ACHN (cell line): ENCODE measurements at regions not wholly inside any gene's neighbourhood (a gene's known extent, or its start where the extent isn't known, plus 50 kb on each side); places are given as distances from the start of the nearest gene placed in this dataset.

Source experiments
- DNase-seq: peaks from one replicate; pipeline ENCODE4 v3.0.0-alpha.2; 2015
- in situ Hi-C: cut with HindIII; loops from 2 replicates; pipeline ENCODE4 v1.10.0; 2017; ENCODE audit warnings: low sequenced_read_pairs, low pct_ligation_motif_present, low pct_unique_long_range_greater_than_20kb

GRCh38 chr5:56612353-56612752, 203.0 kb upstream of the MAP3K1 start:
- in situ Hi-C loops, result no loop called here
- DNase-seq, result no peak

- in situ Hi-C loops, result no loop called here
- no peak for DNase-seq
Measured at GRCh38 chr5:56610093-56610698, 205.2 kb upstream of the MAP3K1 start.

DNA sequence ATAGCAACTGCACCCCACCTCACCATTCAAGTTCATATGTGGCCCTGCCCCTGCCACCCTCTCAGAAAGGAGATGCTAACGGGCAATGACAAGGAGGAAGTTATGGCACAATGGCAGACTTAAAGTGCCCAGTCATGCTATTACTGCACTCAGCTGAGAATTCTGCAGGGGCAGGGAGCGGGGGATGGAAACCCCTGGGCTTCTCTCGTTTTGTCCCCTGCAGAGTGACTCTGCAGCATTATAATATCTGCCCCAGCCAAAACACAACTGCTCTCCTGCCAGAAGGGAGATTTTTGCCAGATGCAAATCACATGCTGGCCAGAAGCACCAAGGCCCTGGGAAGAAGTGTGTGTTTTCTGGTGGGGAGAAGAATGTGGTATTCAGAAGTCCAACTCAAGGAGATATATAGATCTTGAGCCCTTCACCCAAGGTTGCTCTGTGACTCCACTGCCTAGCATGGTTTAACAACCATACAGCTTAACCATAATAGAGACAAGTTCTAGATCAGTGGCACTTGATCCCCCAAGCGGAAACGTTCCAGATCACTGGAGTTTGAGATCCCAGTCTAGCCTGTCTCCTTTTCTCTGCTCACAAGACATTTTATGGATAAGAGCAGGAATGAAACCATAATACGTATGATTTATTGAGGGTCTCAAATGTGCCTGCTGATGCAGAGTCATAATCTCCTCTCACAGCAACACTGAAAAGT, 207.0 kb upstream of the MAP3K1 start:
- no peak for DNase-seq
- in situ Hi-C loops, result no loop called here

DNA sequence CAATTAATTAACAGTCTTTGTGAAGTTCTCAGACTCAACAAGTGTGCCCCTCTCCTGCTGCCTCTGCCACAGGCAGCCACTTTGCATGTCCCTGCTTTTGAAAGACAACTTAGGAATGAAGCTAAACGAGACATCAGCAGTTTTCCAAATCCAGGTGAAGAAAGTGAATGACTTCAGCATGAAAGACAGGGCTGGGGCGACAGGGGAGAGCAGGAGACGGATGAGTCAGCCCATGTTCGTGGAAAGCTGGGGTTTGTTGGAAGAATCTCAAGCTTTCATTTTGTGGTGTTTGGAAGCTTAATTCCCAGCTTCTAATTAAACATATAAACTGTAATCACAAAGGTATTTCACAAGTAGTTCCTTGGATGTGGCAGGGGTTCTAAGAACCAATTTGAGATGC, 207.8 kb upstream of the MAP3K1 start:
- no peak for DNase-seq
- in situ Hi-C loops, result no loop called here

- in situ Hi-C loops, result no loop called here
- no peak for DNase-seq
Measured at GRCh38 chr5:56607074-56607473, 208.3 kb upstream of the MAP3K1 start.

- in situ Hi-C loops, result no loop called here
- no peak for DNase-seq
Measured at GRCh38 chr5:56606192-56606591, 209.2 kb upstream of the MAP3K1 start.

DNA sequence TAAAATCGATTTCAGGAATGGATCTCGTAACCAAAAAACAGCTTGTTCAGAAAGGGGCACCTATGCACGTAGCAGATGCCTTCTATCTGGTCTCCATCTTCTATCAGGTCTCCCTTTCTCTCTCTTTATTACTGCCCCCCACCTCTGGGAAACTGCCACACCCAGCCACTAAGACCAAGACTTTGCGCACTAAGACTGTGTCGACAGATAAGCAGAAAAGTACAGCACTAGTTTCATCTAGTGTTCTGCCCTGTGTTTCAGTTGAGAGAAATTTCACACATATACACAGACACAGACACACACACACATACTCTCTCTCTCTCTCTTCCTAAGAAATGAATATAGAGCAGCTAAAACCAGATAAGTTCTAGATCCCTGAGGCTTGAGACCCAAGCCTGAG, 210.1 kb upstream of the MAP3K1 start:
- in situ Hi-C loops, result no loop called here
- no peak for DNase-seq

GRCh38 chr5:56601641-56602071, 213.7 kb upstream of the MAP3K1 start:
- DNase-seq, result no peak
- in situ Hi-C loops, result no loop called here

- in situ Hi-C loops, result no loop called here
- no peak for DNase-seq
Measured at GRCh38 chr5:56598941-56599340, 216.4 kb upstream of the MAP3K1 start.

DNA sequence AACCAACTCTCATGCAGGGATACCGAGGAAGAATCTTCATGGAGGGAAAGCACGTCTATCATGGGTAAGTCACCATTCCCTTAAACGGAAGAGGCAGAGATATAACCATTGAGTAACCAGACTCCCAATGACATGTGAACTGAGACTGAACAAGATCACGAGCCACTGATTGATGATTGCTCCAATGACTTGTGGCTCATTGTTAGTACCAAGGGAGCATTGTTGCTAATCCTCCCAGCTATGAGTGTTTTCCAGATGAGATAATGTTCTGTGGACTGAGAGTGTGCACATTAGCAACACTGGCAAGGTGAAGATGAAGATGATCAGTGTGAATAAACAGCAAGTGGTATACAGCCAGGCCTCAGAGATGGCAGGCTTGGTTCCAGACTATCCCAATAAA, 219.2 kb upstream of the MAP3K1 start:
- no peak for DNase-seq
- in situ Hi-C loops, result no loop called here

DNA sequence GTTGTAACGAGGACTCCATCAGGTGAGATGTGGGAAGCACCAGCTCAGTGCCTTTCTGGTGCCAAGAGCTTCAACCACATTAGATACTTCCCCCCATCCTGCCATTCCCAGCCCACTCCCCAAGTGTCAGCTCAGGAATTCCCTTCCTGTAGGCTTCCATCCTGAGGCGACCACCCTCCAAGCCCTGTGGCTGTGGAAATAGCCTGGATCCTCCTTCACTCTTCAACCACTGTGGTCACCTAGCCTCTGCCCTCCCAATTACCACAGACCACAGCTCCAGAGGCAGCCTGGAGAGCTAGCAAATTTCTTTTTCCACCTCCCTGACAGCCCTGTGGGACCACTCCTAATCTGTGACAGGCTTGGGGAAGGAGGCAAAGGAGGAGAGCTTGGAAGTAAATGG, 219.8 kb upstream of the MAP3K1 start:
- in situ Hi-C loops, result no loop called here
- DNase-seq, result no peak

DNA sequence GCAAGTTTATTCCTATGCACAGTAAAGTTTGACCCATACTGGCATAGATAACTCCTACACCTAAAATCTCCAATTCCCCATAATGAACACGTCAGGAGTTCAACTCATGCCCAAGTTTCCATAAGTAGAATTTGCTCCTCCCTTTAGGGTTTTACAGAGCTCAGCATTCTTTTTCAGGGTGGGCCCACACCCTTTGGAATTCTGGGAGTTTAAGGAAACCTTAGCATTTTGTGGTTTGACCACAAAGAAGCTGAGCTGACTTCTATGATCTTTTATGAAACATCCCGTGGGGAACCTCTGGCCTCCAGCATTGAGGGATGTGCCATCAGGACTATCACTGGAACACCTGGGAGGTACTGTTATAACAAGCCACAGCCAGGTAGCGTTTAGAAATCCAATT, 220.6 kb upstream of the MAP3K1 start:
- in situ Hi-C loops, result no loop called here
- no peak for DNase-seq

- in situ Hi-C loops, result no loop called here
- no peak for DNase-seq
Measured at GRCh38 chr5:56591081-56591480, 224.3 kb upstream of the MAP3K1 start.

DNA sequence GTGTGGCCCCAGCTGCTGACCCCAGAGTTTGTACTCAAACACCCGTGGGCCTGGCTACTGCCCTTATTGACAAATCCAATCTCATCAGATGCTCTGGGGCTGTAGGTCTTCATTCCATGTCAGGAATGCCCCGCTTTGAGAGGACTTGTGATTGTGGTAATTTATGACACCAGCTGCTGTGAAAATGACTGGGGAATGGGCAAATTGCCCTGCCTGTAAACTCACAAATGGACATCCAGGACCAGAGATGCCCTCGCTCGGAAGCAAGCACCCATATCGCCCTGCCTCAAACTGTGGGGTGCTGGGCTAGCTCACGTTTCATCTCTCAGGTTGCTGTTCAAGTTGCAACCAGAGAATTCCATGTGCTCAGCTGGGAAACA, 225.9 kb upstream of the MAP3K1 start:
- no peak for DNase-seq
- in situ Hi-C loops, result no loop called here

- in situ Hi-C loops, result no loop called here
- DNase-seq, result no peak
Measured at GRCh38 chr5:56588636-56589480, 226.5 kb upstream of the MAP3K1 start.

- DNase-seq, result no peak
- in situ Hi-C loops, result no loop called here
Measured at GRCh38 chr5:56588131-56588487, 227.2 kb upstream of the MAP3K1 start.

GRCh38 chr5:56587381-56588130, 227.8 kb upstream of the MAP3K1 start:
- no peak for DNase-seq
- in situ Hi-C loops, result no loop called here

DNA sequence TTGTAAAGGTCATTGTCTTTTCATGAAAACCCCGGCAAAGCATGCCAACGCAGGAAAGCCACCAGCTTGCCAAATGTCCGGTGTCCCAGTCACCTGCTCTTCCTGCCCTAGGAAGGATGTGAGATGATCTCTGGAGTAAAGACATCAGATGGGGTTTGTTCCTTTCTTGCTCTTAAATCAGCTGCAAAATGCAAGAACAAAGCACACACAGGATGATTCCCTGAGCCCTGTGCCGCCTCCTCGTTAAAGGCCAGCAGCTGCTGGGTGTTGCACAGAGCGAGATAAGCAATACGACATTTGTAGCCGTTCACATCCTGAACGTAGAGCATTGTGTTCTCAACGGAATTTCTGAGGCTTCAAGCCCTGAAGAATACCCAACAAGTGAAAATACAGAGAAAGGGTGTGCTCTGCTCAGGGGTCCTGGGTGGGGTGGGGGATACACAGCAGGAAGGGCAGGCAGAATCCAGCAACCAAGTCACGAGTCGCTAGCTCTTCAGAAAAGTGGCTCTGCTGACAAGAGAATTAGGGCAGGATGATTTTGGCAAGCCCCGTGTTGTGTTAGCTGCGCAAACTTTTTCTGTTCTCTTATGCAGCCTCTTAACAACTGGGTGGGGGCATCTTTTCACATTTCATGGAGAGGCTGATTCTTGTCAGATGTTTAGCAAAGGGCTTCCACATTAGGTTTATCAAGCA, 229.2 kb upstream of the MAP3K1 start:
- no peak for DNase-seq
- in situ Hi-C loops, result no loop called here

DNA sequence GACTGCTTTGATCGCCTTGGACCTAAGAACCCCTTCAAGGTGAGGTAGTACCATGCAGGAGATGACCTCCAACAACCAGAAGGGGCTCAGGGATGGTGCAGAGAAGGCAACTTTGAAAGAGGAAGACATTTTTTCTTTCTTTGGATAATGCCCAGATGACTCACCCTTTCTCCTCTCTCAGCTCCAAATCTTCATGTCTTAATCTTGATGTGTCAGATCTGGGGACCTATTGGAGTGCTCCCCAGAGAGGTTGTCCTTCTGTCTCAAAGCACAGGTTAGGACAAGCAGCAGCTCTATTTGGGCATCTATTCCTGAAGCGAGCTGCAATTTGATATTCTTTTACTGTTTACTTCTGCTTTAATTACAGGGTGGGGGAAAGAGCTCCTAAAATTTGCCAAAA, 229.9 kb upstream of the MAP3K1 start:
- no peak for DNase-seq
- in situ Hi-C loops, result no loop called here
